ENCODE measurements at regions not wholly inside any gene's neighbourhood (a gene's known extent, or its start where the extent isn't known, plus 50 kb on each side); places are given as distances from the start of the nearest gene placed in this dataset.

- H3K9me3 ChIP-seq: peaks cover 5% of the 10 kb centered on the region
- no peak for ATAC-seq (ENCODE audit: insufficient number of reproducible peaks, low FRiP score, low read depth)
- H3K4me1 ChIP-seq (ENCODE audit: control insufficient read depth in 1 of 2, low read depth in 2 of 2): no peaks in the 10 kb centered on the region
- DNase-seq (ENCODE audit: low spot score): no peak
- TF ChIP-seq CTCF (IDR thresholded peaks at IDR 0.05): no peak
- H3K27me3 ChIP-seq (replicated peaks; ENCODE audit: insufficient read depth): no peaks in the 10 kb centered on the region
- no peak overlapping the region for H3K4me3 ChIP-seq
- no peaks in the 10 kb centered on the region for H3K36me3 ChIP-seq
- H3K27ac ChIP-seq: no peak overlapping the region
Observed at GRCh38 chr22:35192129-35192918, 65.0 kb upstream of the HMGXB4 start.

GRCh38 chr22:35195226-35195625, 62.1 kb upstream of the HMGXB4 start:
- no peak for DNase-seq (ENCODE audit: low spot score)
- H3K4me1 ChIP-seq (ENCODE audit: control insufficient read depth in 1 of 2, low read depth in 2 of 2): no peaks in the 10 kb centered on the region

GRCh38 chr22:35195821-35196220, 61.5 kb upstream of the HMGXB4 start:
- H3K4me3 ChIP-seq: no peak overlapping the region
- no peaks in the 10 kb centered on the region for H3K36me3 ChIP-seq
- ATAC-seq (ENCODE audit: insufficient number of reproducible peaks, low FRiP score, low read depth) (no peak), DNase-seq (ENCODE audit: low spot score) (no peak)
- H3K9me3 ChIP-seq: no peaks in the 10 kb centered on the region
- no peaks in the 10 kb centered on the region for H3K4me1 ChIP-seq (ENCODE audit: control insufficient read depth in 1 of 2, low read depth in 2 of 2)
- no peaks in the 10 kb centered on the region for H3K27me3 ChIP-seq (replicated peaks; ENCODE audit: insufficient read depth)
- no peak overlapping the region for H3K27ac ChIP-seq
- no peak for TF ChIP-seq CTCF (IDR thresholded peaks at IDR 0.05)

More at GRCh38 chr22:35195226-35195625, 62.1 kb upstream of the HMGXB4 start:
- Histone ChIP-seq H3K27ac (no peak overlapping the region), H3K36me3 (no peaks in the 10 kb centered on the region), H3K9me3 (no peaks in the 10 kb centered on the region), H3K27me3 (replicated peaks; ENCODE audit: insufficient read depth) (no peaks in the 10 kb centered on the region), H3K4me3 (no peak overlapping the region)
- no peak for TF ChIP-seq CTCF (IDR thresholded peaks at IDR 0.05)
- no peak for ATAC-seq (ENCODE audit: insufficient number of reproducible peaks, low FRiP score, low read depth)

GRCh38 chr22:35197071-35197470, 60.2 kb upstream of the HMGXB4 start:
- TF ChIP-seq CTCF (IDR thresholded peaks at IDR 0.05): no peak
- Histone ChIP-seq H3K36me3 (no peaks in the 10 kb centered on the region), H3K27me3 (replicated peaks; ENCODE audit: insufficient read depth) (no peaks in the 10 kb centered on the region), H3K9me3 (no peaks in the 10 kb centered on the region), H3K4me3 (no peak overlapping the region), H3K27ac (no peak overlapping the region), H3K4me1 (ENCODE audit: control insufficient read depth in 1 of 2, low read depth in 2 of 2) (no peaks in the 10 kb centered on the region)
- ATAC-seq (ENCODE audit: insufficient number of reproducible peaks, low FRiP score, low read depth) (no peak), DNase-seq (ENCODE audit: low spot score) (no peak)

- Histone ChIP-seq H3K27ac (no peak overlapping the region), H3K4me3 (no peak overlapping the region), H3K9me3 (no peaks in the 10 kb centered on the region), H3K36me3 (no peaks in the 10 kb centered on the region), H3K27me3 (replicated peaks; ENCODE audit: insufficient read depth) (no peaks in the 10 kb centered on the region), H3K4me1 (ENCODE audit: control insufficient read depth in 1 of 2, low read depth in 2 of 2) (no peaks in the 10 kb centered on the region)
- ATAC-seq (ENCODE audit: insufficient number of reproducible peaks, low FRiP score, low read depth) (no peak), DNase-seq (ENCODE audit: low spot score) (no peak)
- no peak for TF ChIP-seq CTCF (IDR thresholded peaks at IDR 0.05)
Observed at GRCh38 chr22:35197886-35198285, 59.4 kb upstream of the HMGXB4 start.

Measured in thoracic aorta (tissue), 2 donors.